ENCODE measurements at regions not wholly inside any gene's neighbourhood (a gene's known extent, or its start where the extent isn't known, plus 50 kb on each side); places are given as distances from the start of the nearest gene placed in this dataset.

DNA sequence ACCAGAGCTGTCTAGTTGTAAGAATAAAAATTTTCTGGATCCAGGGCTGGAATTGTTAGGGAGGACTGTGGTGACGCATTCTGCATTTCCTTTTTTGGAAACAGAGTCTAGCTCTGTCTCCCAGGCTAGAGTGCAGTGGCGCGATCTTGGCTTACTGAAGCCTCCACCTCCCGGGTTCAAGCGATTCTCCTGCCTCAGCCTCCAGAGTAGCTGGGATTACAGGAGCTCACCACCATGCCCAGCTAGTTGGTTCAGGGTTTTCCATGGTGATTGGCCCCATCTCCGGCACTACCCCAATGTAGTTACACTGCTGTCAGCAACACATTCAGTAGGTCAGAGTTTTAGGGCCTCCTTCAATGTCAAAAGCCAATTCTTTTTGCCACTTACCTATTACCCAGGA lies 58.6 kb upstream of the RNF152 start:
- no peak for DNase-seq
- intact Hi-C loops (cut with micrococcal nuclease) = no loop called here

GRCh38 chr18:61950371-61950770 lies 57.6 kb upstream of the RNF152 start:
- DNase-seq = no peak
- intact Hi-C loops (cut with micrococcal nuclease) = no loop called here
- ATAC-seq = no peak

More for the DNA sequence above, 58.6 kb upstream of the RNF152 start:
- no peak for ATAC-seq

- no peak for DNase-seq
- no peak for ATAC-seq
- intact Hi-C loops (cut with micrococcal nuclease) = no loop called here
These were observed 57.1 kb upstream of the RNF152 start for GRCh38 chr18:61949946-61950345.

DNA sequence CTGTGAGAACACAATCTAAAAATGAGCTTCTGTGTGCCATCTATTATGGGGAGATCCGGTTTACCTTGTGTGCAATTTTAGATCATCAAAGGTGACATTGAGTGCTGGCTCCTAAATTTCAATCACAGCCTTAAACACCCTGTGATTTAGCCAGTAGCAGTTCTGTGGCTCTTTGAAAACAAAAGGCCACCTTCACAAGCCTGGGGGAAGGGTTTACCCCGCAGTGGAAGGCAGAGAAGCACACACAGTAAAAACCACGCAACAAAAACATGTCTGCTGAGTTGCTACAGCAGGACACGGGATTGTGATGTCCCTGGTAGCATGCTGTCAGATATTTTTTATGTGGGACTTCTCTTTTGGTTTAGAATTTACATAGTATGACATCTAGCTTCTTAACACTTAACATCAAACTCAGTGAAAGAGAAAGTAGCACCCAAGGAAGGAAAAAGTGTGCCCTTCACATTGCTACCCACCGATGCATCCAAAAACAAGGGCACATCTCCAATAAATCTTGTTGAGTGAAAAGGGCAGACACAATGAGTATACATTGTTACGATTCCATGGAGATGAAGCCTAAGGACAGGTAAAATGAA lies 56.1 kb upstream of the RNF152 start:
- ATAC-seq (no peak), DNase-seq (no peak)
- intact Hi-C loops (cut with micrococcal nuclease) = no loop called here

- DNase-seq = no peak
- intact Hi-C loops (cut with micrococcal nuclease) = no loop called here
- no peak for ATAC-seq
These were observed 55.5 kb upstream of the RNF152 start for GRCh38 chr18:61948281-61948741.

GRCh38 chr18:61946449-61946848 lies 53.6 kb upstream of the RNF152 start:
- ATAC-seq = no peak
- intact Hi-C loops (cut with micrococcal nuclease) = no loop called here
- DNase-seq = no peak

DNA sequence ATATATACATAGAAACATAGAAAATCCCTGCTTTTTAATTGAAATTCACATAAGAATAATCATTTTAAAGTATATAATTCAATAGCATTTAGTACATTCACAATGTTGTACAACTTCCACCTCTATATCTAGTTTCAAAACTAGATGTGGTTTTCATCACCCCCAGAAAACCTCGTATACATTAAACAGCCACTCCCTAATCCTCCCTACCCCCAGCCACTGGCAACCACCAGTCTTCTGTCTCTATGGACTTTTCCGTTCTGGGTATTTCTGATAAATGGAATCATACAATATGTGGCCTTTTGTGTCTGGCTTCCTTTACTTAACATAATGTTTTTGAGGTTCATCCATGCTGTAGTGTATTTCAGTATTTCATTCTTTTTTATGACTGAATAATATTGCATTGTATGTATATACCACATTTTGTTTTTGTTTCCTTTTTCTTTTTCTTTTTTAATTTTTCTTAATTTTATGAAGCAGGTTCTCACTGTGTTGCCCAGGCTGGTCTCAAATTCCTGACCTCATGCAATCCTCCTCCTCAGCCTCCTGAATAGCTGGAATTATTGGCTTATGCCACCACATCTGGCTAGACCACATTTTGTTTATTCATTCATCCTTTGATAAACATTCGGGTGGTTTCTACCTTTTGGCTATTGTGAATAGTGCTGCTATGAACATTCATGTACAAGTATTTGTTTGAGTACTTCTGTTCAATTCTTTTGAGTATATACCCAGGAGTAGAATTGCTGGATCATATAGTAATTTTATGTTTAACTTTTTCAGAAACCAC lies 50.6 kb upstream of the RNF152 start:
- intact Hi-C loops (cut with micrococcal nuclease) = no loop called here
- no peak for ATAC-seq
- no peak for DNase-seq

Data from left ventricle myocardium superior (tissue), 1 donor.